GM12878 (cell line): ENCODE measurements at regions not wholly inside any gene's neighbourhood (a gene's known extent, or its start where the extent isn't known, plus 50 kb on each side); places are given as distances from the start of the nearest gene placed in this dataset.

ENCODE experiments used
- ATAC-seq: fragments of 200-7000 bp; cut with Tn5 transposase; 3 replicates; pipeline ENCODE4 v1.9.1; 2020; ENCODE audit warnings: mild to moderate bottlenecking, moderate library complexity
- BruUV-seq: library from RNA; stranded (reverse); fragments of 400-500 nt; replicated peaks from 2 replicates; lab custom pipeline; 2021; lab: Mats Ljungman, UMichigan
- CTCF ChIA-PET: fragments of 300-600 bp; sonication (Branson Sonifier 250); formaldehyde crosslinking; extraction: SDS; loops from one replicate; lab custom pipeline; 2021; ENCODE audit warnings: inconsistent platforms; lab: Yijun Ruan, JAX
- POLR2A ChIA-PET: fragments of 350-600 bp; formaldehyde crosslinking; extraction: SDS; loops from one replicate; lab custom pipeline; 2021; ENCODE audit warnings: inconsistent platforms; lab: Charles Lee
- RAD21 ChIA-PET: fragments of 300-600 bp; sonication (Branson Sonifier 250); formaldehyde crosslinking; loops from one replicate; lab custom pipeline; 2023; ENCODE audit warnings: antibody characterized with exemption; ENCODE audit not compliant: unreplicated experiment; lab: Charles Lee
- SMC1A ChIA-PET: fragments of 300-600 bp; sonication (Branson Sonifier 250); formaldehyde crosslinking; loops from one replicate; lab custom pipeline; 2023; ENCODE audit not compliant: unreplicated experiment, uncharacterized antibody; lab: Charles Lee
- DNase-seq: peaks from one replicate; pipeline ENCODE4 v3.0.0-alpha.2; 2011; ENCODE audit warnings: low read depth, low spot score
- FAIRE-seq: peaks from 3 replicates; lab custom pipeline; 2011; peaks lifted over from hg19 to GRCh38; lab: Jason Lieb, UNC
- H2AFZ ChIP-seq: 2 replicates; pipeline ENCODE4 v1.6.0; 2011; ENCODE audit warnings: low read depth, low read length, control low read depth; ENCODE audit not compliant: control insufficient read depth
- H3K27ac ChIP-seq: 2 replicates; pipeline ENCODE4 v1.5.1; 2011; ENCODE audit warnings: control low read depth; ENCODE audit not compliant: control insufficient read depth, insufficient read depth
- H3K27me3 ChIP-seq, 2 experiments: replicated peaks in 1 of 2; 2 replicates each; pipeline versions ENCODE4 v1.6.0 to v1.6.1; 2011; ENCODE audit warnings: low read length in 1 of 2; ENCODE audit not compliant: control insufficient read depth in 2 of 2, insufficient read depth in 2 of 2
- H3K36me3 ChIP-seq, 2 experiments: 2 replicates each; pipeline ENCODE4 v1.5.1; 2011; ENCODE audit warnings: low read length in 1 of 2; ENCODE audit not compliant: control insufficient read depth in 2 of 2, insufficient read depth in 2 of 2
- H3K4me1 ChIP-seq: 2 replicates; pipeline ENCODE4 v1.6.1; 2011; ENCODE audit warnings: mild to moderate bottlenecking, low read length, moderate library complexity, mixed read lengths; ENCODE audit not compliant: control insufficient read depth, insufficient read depth
- H3K4me2 ChIP-seq: 2 replicates; pipeline ENCODE4 v1.6.0; 2011; ENCODE audit warnings: control low read depth; ENCODE audit not compliant: control insufficient read depth, insufficient read depth
- H3K4me3 ChIP-seq: fragments of 200-600 bp; sonication (generic); 2 replicates; pipeline ENCODE4 v1.5.1; 2016
- H3K79me2 ChIP-seq: 2 replicates; pipeline ENCODE4 v1.6.0; 2011; ENCODE audit warnings: low read length; ENCODE audit not compliant: control insufficient read depth, insufficient read depth
- H3K9ac ChIP-seq: 2 replicates; pipeline ENCODE4 v1.8.0; 2011; ENCODE audit warnings: low read length, control low read depth, mixed read lengths; ENCODE audit not compliant: control insufficient read depth, insufficient read depth
- H3K9me3 ChIP-seq: replicated peaks from 3 replicates; pipeline ENCODE4 v1.5.1; 2011; ENCODE audit warnings: mild to moderate bottlenecking, low read length; ENCODE audit not compliant: control insufficient read depth, insufficient read depth
- H4K20me1 ChIP-seq: 2 replicates; pipeline ENCODE4 v1.6.0; 2011; ENCODE audit not compliant: control insufficient read depth, insufficient read depth
- ATF7 ChIP-seq: fragments of 450-650 bp; IDR thresholded peaks from 2 replicates; pipeline ENCODE4 v1.6.1; 2016; ENCODE audit warnings: low read depth, mild to moderate bottlenecking
- DPF2 ChIP-seq: fragments of 450-650 bp; IDR thresholded peaks from 2 replicates; pipeline ENCODE4 v1.6.1; 2017; ENCODE audit warnings: mild to moderate bottlenecking
- ESRRA ChIP-seq: IDR thresholded peaks from 2 replicates; pipeline ENCODE4 v1.6.1; 2012; ENCODE audit warnings: mild to moderate bottlenecking, low read length, improper control_type of control experiment
- GATAD2B ChIP-seq: fragments of 450-650 bp; conservative IDR thresholded peaks from 2 replicates; pipeline ENCODE4 v1.6.1; 2017; ENCODE audit warnings: low read depth, mild to moderate bottlenecking, moderate library complexity
- HDAC6 ChIP-seq: fragments of 200-600 bp; sonication (generic); IDR thresholded peaks from one replicate; pipeline ENCODE4 v1.8.0; 2017; ENCODE audit warnings: antibody characterized with exemption; ENCODE audit not compliant: unreplicated experiment
- MXI1 ChIP-seq: fragments of 150-350 bp; IDR thresholded peaks from 2 replicates; pipeline ENCODE4 v1.6.1; 2011; ENCODE audit warnings: low read depth, mild to moderate bottlenecking, inconsistent platforms, low read length, improper control_type of control experiment
- NR2F1 ChIP-seq: fragments of 450-650 bp; conservative IDR thresholded peaks from 2 replicates; pipeline ENCODE4 v1.6.1; 2017; ENCODE audit warnings: mild to moderate bottlenecking
- PML ChIP-seq: IDR thresholded peaks from 2 replicates; pipeline ENCODE4 v1.6.1; 2012; ENCODE audit warnings: low read length, inconsistent platforms
- POU2F2 ChIP-seq: IDR thresholded peaks from 3 replicates; pipeline ENCODE4 v1.6.1; 2011; ENCODE audit warnings: low read depth, mild to moderate bottlenecking, low read length, borderline replicate concordance
- RCOR1 ChIP-seq: conservative IDR thresholded peaks from 2 replicates; pipeline ENCODE4 v1.6.1; 2012; ENCODE audit warnings: low read depth, low read length, improper control_type of control experiment
- RELB ChIP-seq: fragments of 450-650 bp; IDR thresholded peaks from 2 replicates; pipeline ENCODE4 v1.6.1; 2017; ENCODE audit warnings: low read depth, mild to moderate bottlenecking, moderate library complexity
- SIN3A ChIP-seq: IDR thresholded peaks from 2 replicates; pipeline ENCODE4 v1.6.1; 2012; ENCODE audit warnings: low read depth, low read length, improper control_type of control experiment
- SMAD5 ChIP-seq: IDR thresholded peaks from 2 replicates; pipeline ENCODE4 v1.6.1; 2016; ENCODE audit warnings: antibody characterized with exemption, low read depth
- TCF7 ChIP-seq: IDR thresholded peaks from 2 replicates; pipeline ENCODE4 v1.6.1; 2014; ENCODE audit warnings: antibody characterized with exemption, borderline replicate concordance
- ZBED1 ChIP-seq: IDR thresholded peaks from 2 replicates; pipeline ENCODE4 v1.6.1; 2016; ENCODE audit warnings: borderline replicate concordance
- ZBTB11 ChIP-seq: fragments of 450-650 bp; formaldehyde crosslinking; IDR thresholded peaks from 2 replicates; pipeline ENCODE4 v1.5.0; 2022; ENCODE audit warnings: mild to moderate bottlenecking, missing genetic modification characterization
- ZNF622 ChIP-seq: fragments of 450-650 bp; IDR thresholded peaks from 2 replicates; pipeline ENCODE4 v1.6.1; 2017; ENCODE audit warnings: mild to moderate bottlenecking, inconsistent platforms
- ZSCAN29 ChIP-seq: fragments of 450-650 bp; IDR thresholded peaks from 2 replicates; pipeline ENCODE4 v1.6.1; 2017; ENCODE audit warnings: mild to moderate bottlenecking, moderate library complexity
- WGBS: methylation state at CpG from one replicate; pipeline ENCODE4 v1.1.6; 2016; ENCODE audit warnings: low lambda C conversion rate; ENCODE audit not compliant: insufficient replicate concordance, insufficient coverage; ENCODE audit errors: missing lambda C conversion rate; 5-methylcytosine and 5-hydroxymethylcytosine counted together
- in situ Hi-C: fragments of 300-500 bp; cut with MboI; formaldehyde crosslinking; loops from 9 replicates; pipeline ENCODE4 v1.14.3; 2018; ENCODE audit warnings: mixed read lengths
- intact Hi-C: fragments of 100-400 bp; cut with micrococcal nuclease; formaldehyde crosslinking; loops from one replicate; pipeline ENCODE4 v1.14.2; 2022; ENCODE audit not compliant: unreplicated experiment
- TF ChIP-seq, protein P1 (sequence below): fragments of 450-650 bp; conservative IDR thresholded peaks from 2 replicates; pipeline ENCODE4 v1.6.1; 2017; ENCODE audit warnings: mild to moderate bottlenecking, moderate library complexity

DNA sequence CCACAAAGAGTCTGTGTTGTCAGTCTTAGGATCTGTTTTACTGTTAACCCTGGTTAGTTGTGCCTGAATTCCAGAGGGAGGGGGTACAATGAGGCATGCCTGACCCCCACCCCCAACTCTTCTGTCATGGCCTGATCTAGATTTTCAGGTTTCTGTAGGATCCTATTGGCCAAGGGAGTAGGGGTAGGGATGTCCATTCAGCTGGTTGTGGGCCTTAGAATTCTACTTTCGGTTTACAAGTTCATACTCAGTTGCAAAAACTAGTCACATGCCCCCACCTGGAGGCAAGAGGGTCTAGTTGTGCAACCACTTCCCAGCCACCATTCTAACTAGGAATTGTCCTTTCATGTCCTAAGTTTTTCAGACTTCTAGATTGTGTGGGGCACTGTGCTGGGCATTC is 94.3 kb upstream of the MBNL2 start:
- Histone ChIP-seq H3K4me1 (peaks cover 24% of the 10 kb centered on the region), H3K4me3 (no peak overlapping the region), H2AFZ (no peak overlapping the region), H3K36me3 (no peaks in the 10 kb centered on the region), H3K27me3 (no peaks in the 10 kb centered on the region), H3K9ac (no peak overlapping the region), H3K79me2 (no peaks in the 10 kb centered on the region), H4K20me1 (no peaks in the 10 kb centered on the region), H3K9me3 (no peaks in the 10 kb centered on the region), H3K27ac (no peak overlapping the region), H3K4me2 (no peak overlapping the region)
- 21% methylated on average over 1 of the region's 1 CpG for WGBS
- ChIA-PET SMC1A (interaction anchor here (1.1 kb wide), 1 partner anchor 11 kb away, joined by 3 read pairs; no protein-coding TSS in a partner anchor), RAD21 (no interaction called here), POLR2A (no interaction called here), CTCF (interaction anchor here (0.9 to 1.2 kb wide), 2 partner anchors 14 to 17 kb away, joined by 4 read pairs; no protein-coding TSS in a partner anchor)
- in situ Hi-C loops: no loop called here
- no TSS peak for BruUV-seq
- ATAC-seq (no peak), FAIRE-seq (no peak), DNase-seq (no peak)
- intact Hi-C loops: loop anchor here (5.0 kb wide), 1 partner anchor 84 kb away; no protein-coding TSS in a partner anchor
- TF ChIP-seq ATF7: no peak
- TF ChIP-seq, protein P1, sequence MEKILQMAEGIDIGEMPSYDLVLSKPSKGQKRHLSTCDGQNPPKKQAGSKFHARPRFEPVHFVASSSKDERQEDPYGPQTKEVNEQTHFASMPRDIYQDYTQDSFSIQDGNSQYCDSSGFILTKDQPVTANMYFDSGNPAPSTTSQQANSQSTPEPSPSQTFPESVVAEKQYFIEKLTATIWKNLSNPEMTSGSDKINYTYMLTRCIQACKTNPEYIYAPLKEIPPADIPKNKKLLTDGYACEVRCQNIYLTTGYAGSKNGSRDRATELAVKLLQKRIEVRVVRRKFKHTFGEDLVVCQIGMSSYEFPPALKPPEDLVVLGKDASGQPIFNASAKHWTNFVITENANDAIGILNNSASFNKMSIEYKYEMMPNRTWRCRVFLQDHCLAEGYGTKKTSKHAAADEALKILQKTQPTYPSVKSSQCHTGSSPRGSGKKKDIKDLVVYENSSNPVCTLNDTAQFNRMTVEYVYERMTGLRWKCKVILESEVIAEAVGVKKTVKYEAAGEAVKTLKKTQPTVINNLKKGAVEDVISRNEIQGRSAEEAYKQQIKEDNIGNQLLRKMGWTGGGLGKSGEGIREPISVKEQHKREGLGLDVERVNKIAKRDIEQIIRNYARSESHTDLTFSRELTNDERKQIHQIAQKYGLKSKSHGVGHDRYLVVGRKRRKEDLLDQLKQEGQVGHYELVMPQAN: no peak
- TF ChIP-seq ZSCAN29: no peak
- TF ChIP-seq ZNF622: no peak
- no peak for TF ChIP-seq GATAD2B
- TF ChIP-seq RCOR1: no peak
- TF ChIP-seq SIN3A: no peak
- TF ChIP-seq TCF7: no peak
- no peak for TF ChIP-seq POU2F2
- no peak for TF ChIP-seq ZBED1
- TF ChIP-seq NR2F1: no peak
- TF ChIP-seq RELB: no peak
- no peak for TF ChIP-seq PML
- no peak for TF ChIP-seq ZBTB11 (CRISPR knock-in tag)
- no peak for TF ChIP-seq HDAC6
- no peak for TF ChIP-seq DPF2
- TF ChIP-seq SMAD5: no peak
- no peak for TF ChIP-seq ESRRA
- TF ChIP-seq MXI1: no peak
